ENCODE measurements at regions not wholly inside any gene's neighbourhood (a gene's known extent, or its start where the extent isn't known, plus 50 kb on each side); places are given as distances from the start of the nearest gene placed in this dataset.

GRCh38 chr10:62616885-62617590 is 187.5 kb upstream of the ADO start:
- Histone ChIP-seq H3K9me3 (ENCODE audit: low read length) (no peaks in the 10 kb centered on the region), H3K36me3 (ENCODE audit: insufficient read depth, low read length) (no peaks in the 10 kb centered on the region), H3K4me1 (ENCODE audit: insufficient read depth, low read length) (peaks cover 4% of the 10 kb centered on the region), H3K4me3 (ENCODE audit: low read length) (no peak overlapping the region), H3K27ac (ENCODE audit: low read depth, low read length) (no peak overlapping the region), H3K27me3 (ENCODE audit: insufficient read depth, low read length, poor library complexity, severe bottlenecking) (no peaks in the 10 kb centered on the region)
- CTCF ChIA-PET = interaction anchor here (5.2 kb wide), 1 partner anchor 201 kb away, joined by 18 read pairs; no protein-coding TSS in a partner anchor
- Mint-ChIP-seq H3K27ac (peak overlapping the region in 2 of 8 donors; percentile 56 to 78), H3K27me3 (no peaks in the 10 kb centered on the region), H3K36me3 (peaks cover 0 to 4% (median 0%) of the 10 kb centered on the region in 3 donors), H3K4me3 (no peak overlapping the region), H3K9me3 (no peaks in the 10 kb centered on the region), H3K4me1 (peaks cover 24 to 36% (median 29%) of the 10 kb centered on the region in 3 donors)
- POLR2A ChIA-PET = no interaction called here
- DNase-seq = no peak

GRCh38 chr10:62617652-62618051 is 186.9 kb upstream of the ADO start:
- POLR2A ChIA-PET = no interaction called here

DNA sequence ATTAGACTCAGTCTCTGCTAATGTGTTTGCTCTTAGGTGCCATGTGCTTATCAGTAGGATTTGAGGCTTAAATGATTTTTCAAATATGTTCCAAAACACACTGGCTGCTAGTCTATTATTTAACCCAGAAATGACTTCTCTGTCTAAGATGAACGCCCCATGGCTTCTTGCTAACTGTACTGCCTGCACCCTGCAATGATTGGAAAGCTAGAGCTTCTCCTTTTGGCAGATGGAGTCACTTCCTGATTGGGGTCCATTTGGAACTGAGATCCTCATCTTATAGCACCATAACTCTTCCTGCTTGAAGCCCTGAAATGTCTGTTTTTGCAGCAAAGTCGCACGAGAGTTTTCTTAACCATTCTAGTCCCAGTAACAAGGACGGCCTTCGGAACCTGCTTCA is 186.5 kb upstream of the ADO start:
- H3K4me3 Mint-ChIP-seq = no peak overlapping the region
- peak overlapping the region in 1 of 8 donors; percentile 52 for H3K27ac Mint-ChIP-seq
- H3K36me3 Mint-ChIP-seq = peaks cover 0 to 4% (median 0%) of the 10 kb centered on the region in 3 donors
- ChIA-PET POLR2A (no interaction called here), CTCF (interaction anchor here (5.2 kb wide), 1 partner anchor 200 kb away, joined by 18 read pairs; no protein-coding TSS in a partner anchor)
- DNase-seq = no peak
- peaks cover 24 to 36% (median 29%) of the 10 kb centered on the region in 3 donors for H3K4me1 Mint-ChIP-seq
- no peaks in the 10 kb centered on the region for H3K9me3 Mint-ChIP-seq
- H3K36me3 ChIP-seq (ENCODE audit: insufficient read depth, low read length) = no peaks in the 10 kb centered on the region
- H3K27me3 Mint-ChIP-seq = no peaks in the 10 kb centered on the region
- H3K27ac ChIP-seq (ENCODE audit: low read depth, low read length) = no peak overlapping the region
- H3K4me3 ChIP-seq (ENCODE audit: low read length) = no peak overlapping the region
- no peaks in the 10 kb centered on the region for H3K27me3 ChIP-seq (ENCODE audit: insufficient read depth, low read length, poor library complexity, severe bottlenecking)
- peaks cover 4% of the 10 kb centered on the region for H3K4me1 ChIP-seq (ENCODE audit: insufficient read depth, low read length)
- no peaks in the 10 kb centered on the region for H3K9me3 ChIP-seq (ENCODE audit: low read length)

More at GRCh38 chr10:62617652-62618051, 186.9 kb upstream of the ADO start:
- Histone ChIP-seq H3K36me3 (ENCODE audit: insufficient read depth, low read length) (no peaks in the 10 kb centered on the region), H3K4me1 (ENCODE audit: insufficient read depth, low read length) (peaks cover 4% of the 10 kb centered on the region), H3K4me3 (ENCODE audit: low read length) (no peak overlapping the region), H3K27me3 (ENCODE audit: insufficient read depth, low read length, poor library complexity, severe bottlenecking) (no peaks in the 10 kb centered on the region), H3K27ac (ENCODE audit: low read depth, low read length) (no peak overlapping the region), H3K9me3 (ENCODE audit: low read length) (no peaks in the 10 kb centered on the region)
- no peak overlapping the region for H3K4me3 Mint-ChIP-seq
- H3K4me1 Mint-ChIP-seq = peaks cover 24 to 36% (median 29%) of the 10 kb centered on the region in 3 donors
- H3K9me3 Mint-ChIP-seq = no peaks in the 10 kb centered on the region
- CTCF ChIA-PET = interaction anchor here (5.2 kb wide), 1 partner anchor 200 kb away, joined by 18 read pairs; no protein-coding TSS in a partner anchor
- H3K36me3 Mint-ChIP-seq = peaks cover 0 to 4% (median 0%) of the 10 kb centered on the region in 3 donors
- DNase-seq = no peak
- peak overlapping the region in 1 of 8 donors; percentile 52 for H3K27ac Mint-ChIP-seq
- H3K27me3 Mint-ChIP-seq = no peaks in the 10 kb centered on the region

GRCh38 chr10:62618576-62619412 is 185.7 kb upstream of the ADO start:
- H3K27me3 ChIP-seq (ENCODE audit: insufficient read depth, low read length, poor library complexity, severe bottlenecking) = no peaks in the 10 kb centered on the region
- H3K4me1 ChIP-seq (ENCODE audit: insufficient read depth, low read length) = peaks cover 4% of the 10 kb centered on the region
- H3K9me3 Mint-ChIP-seq = no peaks in the 10 kb centered on the region
- no peak overlapping the region for H3K27ac ChIP-seq (ENCODE audit: low read depth, low read length)
- DNase-seq = no peak
- no peaks in the 10 kb centered on the region for H3K9me3 ChIP-seq (ENCODE audit: low read length)
- no peak overlapping the region for H3K4me3 ChIP-seq (ENCODE audit: low read length)
- no peaks in the 10 kb centered on the region for H3K36me3 ChIP-seq (ENCODE audit: insufficient read depth, low read length)
- POLR2A ChIA-PET = no interaction called here
- CTCF ChIA-PET = interaction anchor here (5.2 kb wide), 1 partner anchor 199 kb away, joined by 18 read pairs; no protein-coding TSS in a partner anchor
- H3K4me1 Mint-ChIP-seq = peaks cover 24 to 36% (median 29%) of the 10 kb centered on the region in 3 donors
- H3K4me3 Mint-ChIP-seq = peak overlapping the region in 1 of 7 donors; percentile 25
- H3K36me3 Mint-ChIP-seq = peaks cover 0 to 4% (median 0%) of the 10 kb centered on the region in 3 donors
- H3K27ac Mint-ChIP-seq = peak overlapping the region in 1 of 8 donors; percentile 82
- H3K27me3 Mint-ChIP-seq = no peaks in the 10 kb centered on the region

- CTCF ChIA-PET = interaction anchor here (5.2 kb wide), 1 partner anchor 199 kb away, joined by 18 read pairs; no protein-coding TSS in a partner anchor
- Mint-ChIP-seq H3K27ac (peak overlapping the region in 1 of 8 donors; percentile 82), H3K4me1 (peaks cover 21 to 32% (median 26%) of the 10 kb centered on the region in 3 donors), H3K9me3 (no peaks in the 10 kb centered on the region), H3K4me3 (no peak overlapping the region), H3K36me3 (peaks cover 0 to under 1% (median 0%) of the 10 kb centered on the region in 3 donors), H3K27me3 (no peaks in the 10 kb centered on the region)
- no peaks in the 10 kb centered on the region for H3K27me3 ChIP-seq (ENCODE audit: insufficient read depth, low read length, poor library complexity, severe bottlenecking)
- H3K9me3 ChIP-seq (ENCODE audit: low read length) = no peaks in the 10 kb centered on the region
- no peak overlapping the region for H3K27ac ChIP-seq (ENCODE audit: low read depth, low read length)
- no peak overlapping the region for H3K4me3 ChIP-seq (ENCODE audit: low read length)
- POLR2A ChIA-PET = no interaction called here
- no peaks in the 10 kb centered on the region for H3K36me3 ChIP-seq (ENCODE audit: insufficient read depth, low read length)
- DNase-seq = no peak
- H3K4me1 ChIP-seq (ENCODE audit: insufficient read depth, low read length) = peaks cover 4% of the 10 kb centered on the region
These were observed 185.1 kb upstream of the ADO start for GRCh38 chr10:62619413-62619738.

DNA sequence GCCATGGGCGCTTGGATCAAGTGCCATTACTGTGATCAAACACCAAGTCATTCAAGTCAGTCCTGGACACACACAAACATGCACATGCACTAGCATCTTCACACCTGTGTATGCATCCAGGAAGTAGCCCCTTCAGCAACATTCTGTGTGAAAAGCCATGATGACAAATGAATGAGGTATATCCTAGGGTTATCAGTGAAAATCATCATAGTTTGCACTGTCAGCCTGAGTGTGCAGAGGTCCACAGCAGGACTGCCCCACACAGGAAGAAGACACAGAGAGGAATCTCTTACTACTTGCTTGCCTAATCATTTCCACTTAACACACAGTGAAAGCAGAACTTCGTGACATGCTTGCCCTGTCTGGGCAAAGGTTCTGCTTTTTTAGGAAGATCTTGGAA is 184.0 kb upstream of the ADO start:
- H3K36me3 Mint-ChIP-seq = no peaks in the 10 kb centered on the region
- CTCF ChIA-PET = interaction anchor here (1.8 to 5.2 kb wide), 2 partner anchors 10 to 197 kb away, joined by 9 to 18 read pairs; no protein-coding TSS in a partner anchor
- peak overlapping the region in 2 of 8 donors; percentile 38 to 39 for H3K27ac Mint-ChIP-seq

DNA sequence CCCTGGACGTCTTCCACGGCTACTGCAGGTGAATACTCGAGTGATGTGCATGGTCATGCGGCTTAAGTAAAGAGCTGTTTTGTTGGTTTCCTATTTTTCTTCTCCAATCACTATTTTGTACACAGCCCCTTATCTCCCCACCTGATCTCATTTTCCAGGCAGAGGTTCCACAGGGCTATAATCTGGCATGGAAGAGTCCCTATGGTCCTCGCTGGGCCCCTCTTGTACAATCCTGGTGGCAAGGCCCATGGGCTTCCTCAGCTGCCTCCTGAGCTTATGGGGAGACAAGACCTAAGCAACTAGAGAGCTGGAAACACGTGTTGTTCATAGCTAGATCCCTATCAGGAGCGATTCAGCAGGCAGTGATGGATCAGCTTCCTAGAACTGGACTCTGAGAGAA is 181.3 kb upstream of the ADO start:
- ChIA-PET POLR2A (interaction anchor here (0.7 kb wide), 1 partner anchor 11 kb away, joined by 5 read pairs; no protein-coding TSS in a partner anchor), CTCF (interaction anchor here (1.2 to 1.3 kb wide), 2 partner anchors 12 to 195 kb away, joined by 3 read pairs; no protein-coding TSS in a partner anchor)
- H3K27me3 Mint-ChIP-seq = peaks cover 0 to 2% of the 10 kb centered on the region in 2 donors
- H3K27ac Mint-ChIP-seq = peak overlapping the region in 2 of 8 donors; percentile 12 to 13
- no peak overlapping the region for H3K27ac ChIP-seq (ENCODE audit: low read depth, low read length)
- H3K36me3 Mint-ChIP-seq = no peaks in the 10 kb centered on the region
- no peak for DNase-seq
- no peaks in the 10 kb centered on the region for H3K4me1 ChIP-seq (ENCODE audit: insufficient read depth, low read length)
- no peaks in the 10 kb centered on the region for H3K9me3 ChIP-seq (ENCODE audit: low read length)
- H3K9me3 Mint-ChIP-seq = no peaks in the 10 kb centered on the region
- H3K4me1 Mint-ChIP-seq = peaks cover 10 to 21% (median 16%) of the 10 kb centered on the region in 3 donors
- no peaks in the 10 kb centered on the region for H3K36me3 ChIP-seq (ENCODE audit: insufficient read depth, low read length)
- H3K4me3 Mint-ChIP-seq = no peak overlapping the region
- no peaks in the 10 kb centered on the region for H3K27me3 ChIP-seq (ENCODE audit: insufficient read depth, low read length, poor library complexity, severe bottlenecking)
- no peak overlapping the region for H3K4me3 ChIP-seq (ENCODE audit: low read length)

More for the DNA sequence above, 184.0 kb upstream of the ADO start:
- Mint-ChIP-seq H3K4me3 (no peak overlapping the region), H3K9me3 (no peaks in the 10 kb centered on the region), H3K27me3 (no peaks in the 10 kb centered on the region), H3K4me1 (peaks cover 12 to 25% (median 20%) of the 10 kb centered on the region in 3 donors)
- H3K27me3 ChIP-seq (ENCODE audit: insufficient read depth, low read length, poor library complexity, severe bottlenecking) = no peaks in the 10 kb centered on the region
- no peaks in the 10 kb centered on the region for H3K36me3 ChIP-seq (ENCODE audit: insufficient read depth, low read length)
- no peak overlapping the region for H3K27ac ChIP-seq (ENCODE audit: low read depth, low read length)
- no peaks in the 10 kb centered on the region for H3K9me3 ChIP-seq (ENCODE audit: low read length)
- DNase-seq = no peak
- H3K4me3 ChIP-seq (ENCODE audit: low read length) = no peak overlapping the region
- no peaks in the 10 kb centered on the region for H3K4me1 ChIP-seq (ENCODE audit: insufficient read depth, low read length)
- POLR2A ChIA-PET = no interaction called here
